Activated CD8-positive, alpha-beta memory T cell treated with anti-CD3 and anti-CD28 coated beads for 1 hour (primary cell): ENCODE measurements at regions not wholly inside any gene's neighbourhood (a gene's known extent, or its start where the extent isn't known, plus 50 kb on each side); places are given as distances from the start of the nearest gene placed in this dataset.
"Not testable (repeated sequence)": the region's sequence is repeated elsewhere in the genome, so short reads cannot be mapped to it uniquely, and the experiment has no call there.

Source experiments
- DNase-seq, 2 donors: peaks; one replicate each; pipeline ENCODE4 v3.0.0-alpha.2; 2020; ENCODE audit warnings: low read depth in 1 of 2; ENCODE audit errors: extremely low read depth in 1 of 2

DNA sequence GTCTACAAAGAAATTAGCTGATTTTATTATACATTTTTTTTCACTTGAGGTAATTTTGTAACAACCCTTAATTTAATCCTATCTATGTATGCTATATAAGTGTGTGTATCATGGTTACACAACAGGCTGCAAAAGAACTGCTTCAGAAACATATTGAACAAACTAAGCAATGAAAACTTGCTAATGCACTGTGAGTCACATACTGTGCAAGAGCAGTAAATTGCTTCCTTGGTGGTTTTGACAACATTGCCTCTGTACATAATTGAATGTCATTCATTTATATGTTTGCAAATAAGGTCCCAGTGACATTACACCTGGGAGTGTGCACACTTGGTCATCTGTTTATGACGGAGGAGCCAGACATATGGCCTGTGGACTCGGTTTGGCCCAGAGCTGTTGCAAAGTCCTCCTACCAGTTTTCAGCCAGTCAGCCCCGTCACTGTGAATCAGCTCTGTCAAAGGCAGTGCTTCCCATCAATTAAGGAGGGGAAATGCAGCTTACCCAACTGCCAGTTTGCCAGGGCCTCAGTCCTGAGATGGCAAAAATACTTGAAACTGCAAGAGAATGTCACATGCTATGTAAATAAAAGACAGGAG, 835.0 kb downstream of the TTLL7 start:
- DNase-seq: not testable (repeated sequence)

- not testable (repeated sequence) for DNase-seq
Measured at GRCh38 chr1:83158924-83159323, 840.0 kb downstream of the TTLL7 start.

DNA sequence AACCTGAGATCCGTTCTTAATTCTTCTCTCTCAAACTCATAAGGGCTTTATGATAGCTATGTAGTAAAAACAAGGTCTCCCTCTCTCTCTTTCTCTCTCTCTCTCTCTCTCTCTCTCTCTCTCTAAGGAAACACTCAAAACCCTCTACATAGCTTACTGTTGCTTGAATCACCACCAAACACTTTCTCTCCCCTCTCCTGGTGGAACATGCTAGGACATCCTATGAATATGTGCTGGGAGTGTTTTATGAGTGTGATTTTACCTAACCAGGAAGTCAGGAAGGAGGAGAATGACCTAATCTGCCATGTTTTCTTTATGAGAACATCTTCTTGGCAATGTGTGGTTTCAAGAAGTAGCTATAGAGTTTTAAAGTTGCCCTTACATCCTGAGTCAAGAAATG, 844.6 kb downstream of the TTLL7 start:
- not testable (repeated sequence) for DNase-seq

- not testable (repeated sequence) for DNase-seq
Measured at GRCh38 chr1:83151167-83151898, 847.6 kb downstream of the TTLL7 start.

GRCh38 chr1:83150479-83150878, 848.5 kb downstream of the TTLL7 start:
- DNase-seq: not testable (repeated sequence)

- DNase-seq: not testable (repeated sequence)
Measured at GRCh38 chr1:83145820-83146219, 853.1 kb downstream of the TTLL7 start.

GRCh38 chr1:83142802-83143201, 856.1 kb downstream of the TTLL7 start:
- not testable (repeated sequence) for DNase-seq

DNA sequence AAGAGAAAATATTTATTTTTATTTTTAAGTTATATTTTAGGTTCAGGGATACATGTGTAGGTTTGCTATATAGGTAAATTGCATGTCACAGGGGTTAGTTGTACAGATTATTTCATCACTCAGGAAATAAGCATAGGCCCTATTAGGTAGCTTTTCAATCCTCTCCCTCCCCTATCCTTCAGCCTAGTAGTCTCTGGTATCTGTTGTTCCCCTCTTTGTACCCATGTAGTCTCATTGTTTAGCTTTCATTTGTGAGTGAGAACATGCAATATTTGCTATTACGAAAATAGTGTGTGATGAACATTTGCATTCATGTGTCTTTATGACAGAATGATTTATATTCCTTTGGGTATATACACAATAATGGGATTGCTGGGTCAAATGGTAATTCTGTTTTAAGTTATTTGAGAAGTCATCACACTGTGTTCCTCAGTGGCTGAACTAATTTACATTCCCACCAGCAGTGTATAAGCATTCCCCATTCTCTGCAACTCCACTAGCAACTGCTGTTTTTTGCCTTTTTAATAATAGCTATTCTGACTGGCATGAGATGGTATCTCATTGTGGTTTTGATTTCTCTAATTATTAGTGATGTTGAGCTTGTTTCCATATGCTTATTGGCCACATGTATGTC, 863.3 kb downstream of the TTLL7 start:
- DNase-seq: not testable (repeated sequence)

- DNase-seq: not testable (repeated sequence)
Measured at GRCh38 chr1:83134322-83135014, 864.5 kb downstream of the TTLL7 start.

DNA sequence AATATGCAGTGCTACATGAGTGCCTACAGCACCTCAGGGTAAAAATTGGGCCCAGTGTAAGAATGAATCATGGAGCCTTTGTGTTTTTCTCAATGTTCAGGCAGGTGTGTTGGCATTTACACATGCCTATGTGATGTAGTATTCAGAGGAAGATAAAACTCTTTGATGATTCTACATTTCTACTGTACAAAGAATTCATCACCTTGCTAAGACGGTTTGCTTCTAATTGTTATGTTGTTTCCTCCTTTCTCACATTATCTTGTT, 867.3 kb downstream of the TTLL7 start:
- no peak for DNase-seq

GRCh38 chr1:83130886-83131691, 867.8 kb downstream of the TTLL7 start:
- no peak for DNase-seq

GRCh38 chr1:83129107-83129506, 869.8 kb downstream of the TTLL7 start:
- no peak for DNase-seq

- DNase-seq: no peak
Measured at GRCh38 chr1:83125456-83125855, 873.5 kb downstream of the TTLL7 start.

GRCh38 chr1:83123019-83123418, 875.9 kb downstream of the TTLL7 start:
- DNase-seq: no peak

DNA sequence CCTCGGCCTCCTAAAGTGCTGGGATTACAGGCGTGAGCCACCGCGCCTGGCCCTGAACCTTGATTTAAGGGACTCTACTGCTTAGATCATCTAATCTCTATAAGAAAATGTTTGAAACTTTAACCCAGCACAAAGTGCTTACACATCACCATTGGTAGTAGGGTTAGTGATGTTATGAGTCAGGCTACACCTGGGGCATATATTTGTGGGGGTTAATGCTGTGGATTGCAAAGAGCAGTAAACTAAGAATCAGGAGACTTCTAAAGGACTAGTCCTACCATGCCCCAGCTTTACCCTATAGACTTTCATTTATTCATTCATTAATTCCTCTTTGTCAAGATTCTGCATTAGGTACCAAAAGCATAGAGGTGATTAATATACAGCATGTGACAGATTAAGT, 880.5 kb downstream of the TTLL7 start:
- DNase-seq: no peak

DNA sequence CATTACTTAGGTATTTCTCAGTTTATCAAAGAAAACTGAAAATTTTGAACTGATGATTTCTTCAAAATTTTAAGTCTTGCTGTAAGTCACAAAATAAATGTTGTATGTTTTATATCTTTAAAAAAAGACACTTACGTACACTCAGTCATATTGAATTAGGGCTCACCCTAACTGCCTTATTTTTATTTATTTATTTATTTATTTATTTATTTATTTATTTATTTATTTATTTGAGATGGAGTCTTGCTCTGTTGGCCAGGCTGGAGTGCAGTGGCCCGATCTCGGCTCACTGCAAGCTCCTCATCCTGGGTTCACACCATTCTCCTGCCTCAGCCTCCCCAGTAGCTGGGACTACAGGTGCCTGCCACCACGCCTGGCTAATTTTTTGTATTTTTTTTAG, 881.9 kb downstream of the TTLL7 start:
- DNase-seq: not testable (repeated sequence)

- no peak for DNase-seq
Measured at GRCh38 chr1:83115785-83116184, 883.1 kb downstream of the TTLL7 start.

DNA sequence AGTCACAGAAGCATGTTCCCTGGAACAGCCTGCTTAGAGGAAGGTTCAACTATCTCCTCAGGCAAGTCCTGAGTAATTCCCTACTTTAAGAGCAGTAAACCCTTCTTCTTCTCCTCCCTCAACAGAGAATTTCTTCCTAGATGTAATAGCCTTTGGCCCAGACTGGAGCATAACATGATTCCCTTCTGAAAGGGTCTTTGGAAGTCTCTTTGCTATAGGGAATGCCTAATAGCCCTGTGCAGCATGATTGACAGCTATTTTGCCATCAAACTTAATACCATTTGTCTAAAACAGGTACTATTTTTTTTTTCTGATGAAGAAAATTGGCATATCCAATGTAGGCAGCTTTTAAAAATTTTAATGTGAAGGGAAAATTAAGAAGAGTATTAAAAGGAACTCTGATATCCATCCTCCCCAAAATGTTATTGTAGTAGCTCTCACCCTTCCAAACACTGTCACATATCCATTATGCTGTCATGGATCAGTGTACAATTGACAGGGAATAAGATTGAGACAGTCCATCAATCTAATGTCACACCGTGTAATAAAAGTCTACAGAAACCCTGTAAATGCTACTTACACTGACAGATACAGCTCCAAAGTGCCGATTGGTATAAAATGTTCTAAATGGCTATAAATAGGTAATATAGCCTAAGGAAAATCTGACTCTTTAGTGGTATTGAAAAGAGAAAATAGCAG, 884.6 kb downstream of the TTLL7 start:
- DNase-seq: no peak

GRCh38 chr1:83113652-83114051, 885.3 kb downstream of the TTLL7 start:
- no peak for DNase-seq

GRCh38 chr1:83112248-83112885, 886.6 kb downstream of the TTLL7 start:
- DNase-seq: no peak
